IMR-90 (cell line): ENCODE measurements at regions not wholly inside any gene's neighbourhood (a gene's known extent, or its start where the extent isn't known, plus 50 kb on each side); places are given as distances from the start of the nearest gene placed in this dataset.

Experiments
- ATAC-seq: fragments of 200-7000 bp; cut with Tn5 transposase; 2 replicates; pipeline ENCODE4 v1.9.1; 2020; ENCODE audit warnings: low read depth, mild to moderate bottlenecking, moderate library complexity
- BruUV-seq: library from RNA; stranded (reverse); fragments of 400-500 nt; replicated peaks from 2 replicates; lab custom pipeline; 2021; lab: Mats Ljungman, UMichigan
- CTCF ChIA-PET: fragments of 300-600 bp; formaldehyde crosslinking; extraction: SDS; loops from one replicate; lab custom pipeline; 2021; ENCODE audit warnings: antibody characterized with exemption; lab: Yijun Ruan, JAX
- POLR2A ChIA-PET: fragments of 300-600 bp; sonication (Branson Sonifier 250); formaldehyde crosslinking; loops from one replicate; lab custom pipeline; 2022; ENCODE audit warnings: antibody characterized with exemption; ENCODE audit not compliant: unreplicated experiment; lab: Charles Lee
- DNase-seq: peaks from one replicate; pipeline ENCODE4 v3.0.0; 2013
- H2AFZ ChIP-seq: replicated peaks from 2 replicates; pipeline ENCODE3; 2013; ENCODE audit warnings: low read length, mild to moderate bottlenecking; ENCODE audit not compliant: poor library complexity
- H2AK5ac ChIP-seq: 2 replicates; pipeline ENCODE4 v1.6.1; 2013; ENCODE audit warnings: low read depth, low read length, inconsistent platforms
- H2AK9ac ChIP-seq: replicated peaks from 2 replicates; pipeline ENCODE3; 2013; ENCODE audit warnings: mild to moderate bottlenecking, low read depth, low read length, moderate library complexity; ENCODE audit not compliant: poor library complexity
- H2BK120ac ChIP-seq: 2 replicates; pipeline ENCODE4 v1.6.1; 2013; ENCODE audit warnings: low read depth, low read length, inconsistent platforms
- H2BK15ac ChIP-seq: 3 replicates; pipeline ENCODE4 v1.6.1; 2013; ENCODE audit warnings: low read depth, low read length, inconsistent platforms
- H2BK20ac ChIP-seq: 2 replicates; pipeline ENCODE4 v1.6.1; 2013; ENCODE audit warnings: low read depth, mild to moderate bottlenecking, inconsistent platforms, low read length, moderate library complexity
- H2BK5ac ChIP-seq: 2 replicates; pipeline ENCODE4 v1.6.1; 2013; ENCODE audit warnings: mild to moderate bottlenecking, low read depth, low read length, inconsistent platforms; ENCODE audit not compliant: poor library complexity, severe bottlenecking
- H3K14ac ChIP-seq: replicated peaks from 2 replicates; pipeline ENCODE4 v1.6.1; 2013; ENCODE audit warnings: low read depth, low read length, inconsistent platforms
- H3K18ac ChIP-seq: 2 replicates; pipeline ENCODE4 v1.6.1; 2013; ENCODE audit warnings: low read depth, low read length, control low read depth
- H3K23ac ChIP-seq: 2 replicates; pipeline ENCODE4 v1.6.1; 2013; ENCODE audit warnings: low read depth, low read length, inconsistent platforms
- H3K27ac ChIP-seq: 2 replicates; pipeline ENCODE4 v1.5.1; 2013; ENCODE audit warnings: mild to moderate bottlenecking, control low read depth, low read length; ENCODE audit not compliant: insufficient read depth
- H3K27me3 ChIP-seq: 2 replicates; pipeline ENCODE4 v1.6.1; 2013; ENCODE audit warnings: low read length; ENCODE audit not compliant: control insufficient read depth, insufficient read depth
- H3K36me3 ChIP-seq: 2 replicates; pipeline ENCODE4 v1.6.1; 2013; ENCODE audit warnings: low read length, mixed read lengths; ENCODE audit not compliant: control insufficient read depth, insufficient read depth
- H3K4ac ChIP-seq: 2 replicates; pipeline ENCODE4 v1.6.1; 2013; ENCODE audit warnings: low read depth, low read length, inconsistent platforms
- H3K4me1 ChIP-seq: 2 replicates; pipeline ENCODE4 v1.6.1; 2013; ENCODE audit warnings: low read length, mixed read lengths; ENCODE audit not compliant: control insufficient read depth, insufficient read depth
- H3K4me2 ChIP-seq: 2 replicates; pipeline ENCODE4 v1.6.1; 2013; ENCODE audit warnings: low read depth, mild to moderate bottlenecking, control low read depth, low read length, moderate library complexity
- H3K4me3 ChIP-seq: 2 replicates; pipeline ENCODE4 v1.5.1; 2013; ENCODE audit warnings: low read depth, mild to moderate bottlenecking, control low read depth, low read length, moderate library complexity; ENCODE audit not compliant: insufficient read depth
- H3K56ac ChIP-seq: 2 replicates; pipeline ENCODE4 v1.6.1; 2013; ENCODE audit warnings: low read length, inconsistent platforms; ENCODE audit not compliant: insufficient read depth; ENCODE audit errors: extremely low read depth
- H3K79me1 ChIP-seq, 2 experiments: 2 replicates each; pipeline ENCODE4 v1.6.1; 2013; ENCODE audit warnings: low read length in 2 of 2, inconsistent platforms in 1 of 2, low read depth in 1 of 2
- H3K9ac ChIP-seq: 2 replicates; pipeline ENCODE4 v1.6.1; 2013; ENCODE audit warnings: low read depth, low read length, control low read depth
- H3K9me1 ChIP-seq: 2 replicates; pipeline ENCODE4 v1.6.1; 2013; ENCODE audit warnings: low read length, inconsistent platforms; ENCODE audit not compliant: insufficient read depth
- H3K9me3 ChIP-seq: 2 replicates; pipeline ENCODE4 v1.6.1; 2013; ENCODE audit warnings: low read length; ENCODE audit not compliant: control insufficient read depth, insufficient read depth
- H4K20me1 ChIP-seq: 2 replicates; pipeline ENCODE4 v1.6.1; 2013; ENCODE audit warnings: low read length, inconsistent platforms; ENCODE audit not compliant: insufficient read depth
- H4K5ac ChIP-seq: 2 replicates; pipeline ENCODE4 v1.6.1; 2013; ENCODE audit warnings: mild to moderate bottlenecking, low read depth, low read length, control low read depth
- H4K8ac ChIP-seq, 2 experiments: 2 replicates each; pipeline ENCODE4 v1.6.1; 2013; ENCODE audit warnings: low read depth in 2 of 2, low read length in 2 of 2, control low read depth in 1 of 2, inconsistent platforms in 1 of 2
- H4K91ac ChIP-seq: 2 replicates; pipeline ENCODE4 v1.6.1; 2013; ENCODE audit warnings: low read depth, low read length, inconsistent platforms; ENCODE audit not compliant: insufficient read depth
- BHLHE40 ChIP-seq: fragments of 150-350 bp; IDR thresholded peaks from 2 replicates; pipeline ENCODE4 v1.6.1; 2016; ENCODE audit warnings: mild to moderate bottlenecking, low read depth, low read length
- CEBPB ChIP-seq: IDR thresholded peaks from 2 replicates; pipeline ENCODE4 v1.6.1; 2012; ENCODE audit warnings: low read depth, low read length, improper control_type of control experiment
- CHD1 ChIP-seq: IDR thresholded peaks from 2 replicates; pipeline ENCODE4 v1.6.1; 2012; ENCODE audit warnings: low read depth, low read length, improper control_type of control experiment
- FOS ChIP-seq: fragments of 150-350 bp; IDR thresholded peaks from 2 replicates; pipeline ENCODE4 v1.6.1; 2016; ENCODE audit warnings: low read depth, low read length
- MAFK ChIP-seq: IDR thresholded peaks from 2 replicates; pipeline ENCODE4 v1.6.1; 2012; ENCODE audit warnings: low read depth, low read length, improper control_type of control experiment
- MAZ ChIP-seq: IDR thresholded peaks from 2 replicates; pipeline ENCODE4 v1.6.1; 2012; ENCODE audit warnings: low read depth, mild to moderate bottlenecking, low read length, improper control_type of control experiment, moderate library complexity, borderline replicate concordance
- MXI1 ChIP-seq: IDR thresholded peaks from 2 replicates; pipeline ENCODE4 v1.6.1; 2012; ENCODE audit warnings: low read depth, mild to moderate bottlenecking, low read length, moderate library complexity, borderline replicate concordance
- NFE2L2 ChIP-seq: fragments of 150-350 bp; IDR thresholded peaks from 2 replicates; pipeline ENCODE4 v1.6.1; 2016; ENCODE audit warnings: low read depth, mild to moderate bottlenecking, low read length
- POLR2A ChIP-seq: IDR thresholded peaks from 2 replicates; pipeline ENCODE4 v1.6.1; 2012; ENCODE audit warnings: mild to moderate bottlenecking, low read depth, low read length
- RAD21 ChIP-seq: IDR thresholded peaks from 2 replicates; pipeline ENCODE4 v1.6.1; 2012; ENCODE audit warnings: low read length, improper control_type of control experiment
- RCOR1 ChIP-seq: IDR thresholded peaks from 2 replicates; pipeline ENCODE4 v1.6.1; 2012; ENCODE audit warnings: mild to moderate bottlenecking, low read length, improper control_type of control experiment; ENCODE audit not compliant: insufficient replicate concordance
- RFX5 ChIP-seq: IDR thresholded peaks from 2 replicates; pipeline ENCODE4 v1.8.0; 2012; ENCODE audit warnings: low read depth, mild to moderate bottlenecking, low read length, moderate library complexity
- SMC3 ChIP-seq: fragments of 150-350 bp; IDR thresholded peaks from 2 replicates; pipeline ENCODE4 v1.6.1; 2016; ENCODE audit warnings: low read depth, mild to moderate bottlenecking, antibody characterized with exemption, low read length, moderate library complexity
- dilution Hi-C: fragments of 300-500 bp; cut with HindIII; formaldehyde crosslinking; loops from one replicate; pipeline ENCODE4 v1.14.3; 2018; ENCODE audit warnings: low sequenced_read_pairs; ENCODE audit not compliant: unreplicated experiment
- in situ Hi-C: fragments of 300-500 bp; cut with MboI; formaldehyde crosslinking; loops from 3 replicates; pipeline ENCODE4 v1.14.3; 2019; ENCODE audit warnings: low sequenced_read_pairs, inconsistent platforms, mixed read lengths
- intact Hi-C: fragments of 100-400 bp; cut with micrococcal nuclease; formaldehyde crosslinking; loops from 2 replicates; pipeline ENCODE4 v1.10.0; 2022
- TF ChIP-seq, protein P1 (sequence below): fragments of 150-350 bp; IDR thresholded peaks from 2 replicates; pipeline ENCODE4 v1.6.1; 2017; ENCODE audit warnings: mild to moderate bottlenecking, antibody characterized with exemption, low read length, low read depth
- TF ChIP-seq, protein P2 (sequence below): fragments of 150-350 bp; IDR thresholded peaks from 2 replicates; pipeline ENCODE4 v1.6.1; 2016; ENCODE audit warnings: low read depth, mild to moderate bottlenecking, low read length, moderate library complexity, borderline replicate concordance
- TF ChIP-seq, protein P3 (sequence below): conservative IDR thresholded peaks from 2 replicates; pipeline ENCODE4 v1.5.1; 2012; ENCODE audit warnings: mild to moderate bottlenecking, low read depth, low read length, improper control_type of control experiment

DNA sequence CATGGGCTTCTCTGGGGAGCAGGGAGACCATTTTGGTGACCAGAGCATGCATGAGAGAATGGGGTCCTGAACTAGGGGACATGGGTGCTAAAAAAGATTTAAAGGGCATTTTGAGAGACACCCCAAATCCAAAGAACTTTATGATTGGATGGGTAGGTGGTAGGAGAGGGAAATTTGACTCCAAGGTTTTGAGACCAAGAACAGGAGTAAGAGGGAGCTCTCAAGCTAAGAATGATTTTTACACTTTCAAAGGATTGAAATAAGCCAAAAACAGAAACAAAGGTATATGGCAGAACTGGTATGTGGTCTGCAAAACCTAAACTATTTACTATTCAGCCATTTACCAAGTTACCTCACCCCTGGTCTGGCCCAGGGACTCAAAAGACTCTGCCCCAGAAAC is 318.2 kb upstream of the CLINT1 start:
- Histone ChIP-seq H3K4me3 (no peak overlapping the region), H2BK120ac (no peak overlapping the region), H3K9me1 (no peaks in the 10 kb centered on the region), H2AFZ (no peak overlapping the region), H3K23ac (no peak overlapping the region), H3K4me2 (no peak overlapping the region), H3K56ac (no peak overlapping the region), H3K9ac (no peak overlapping the region), H3K27me3 (no peaks in the 10 kb centered on the region; the same call in none of the 2 replicates), H3K36me3 (no peaks in the 10 kb centered on the region), H3K18ac (no peak overlapping the region), H4K8ac (no peak overlapping the region), H4K20me1 (no peaks in the 10 kb centered on the region), H2BK5ac (no peak overlapping the region), H2AK5ac (no peak overlapping the region), H3K9me3 (no peaks in the 10 kb centered on the region), H3K27ac (no peak overlapping the region), H3K79me1 (no peaks in the 10 kb centered on the region), H4K5ac (no peak overlapping the region), H2AK9ac (no peak overlapping the region), H3K4ac (no peak overlapping the region), H3K4me1 (no peaks in the 10 kb centered on the region), H4K91ac (no peak overlapping the region), H3K14ac (no peak overlapping the region), H2BK20ac (no peak overlapping the region), H2BK15ac (no peak overlapping the region)
- DNase-seq: no peak
- CTCF ChIA-PET: no interaction called here
- dilution Hi-C loops: no loop called here
- in situ Hi-C loops: no loop called here
- no peak for ATAC-seq
- TF ChIP-seq RAD21 (no peak), BHLHE40 (no peak), CHD1 (no peak), NFE2L2 (no peak), RCOR1 (no peak), RFX5 (no peak), CEBPB (no peak), POLR2A (no peak), MAZ (no peak), SMC3 (no peak), FOS (no peak), MXI1 (no peak), MAFK (no peak)
- TF ChIP-seq, protein P1, sequence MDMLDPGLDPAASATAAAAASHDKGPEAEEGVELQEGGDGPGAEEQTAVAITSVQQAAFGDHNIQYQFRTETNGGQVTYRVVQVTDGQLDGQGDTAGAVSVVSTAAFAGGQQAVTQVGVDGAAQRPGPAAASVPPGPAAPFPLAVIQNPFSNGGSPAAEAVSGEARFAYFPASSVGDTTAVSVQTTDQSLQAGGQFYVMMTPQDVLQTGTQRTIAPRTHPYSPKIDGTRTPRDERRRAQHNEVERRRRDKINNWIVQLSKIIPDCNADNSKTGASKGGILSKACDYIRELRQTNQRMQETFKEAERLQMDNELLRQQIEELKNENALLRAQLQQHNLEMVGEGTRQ: no peak
- TF ChIP-seq, protein P2, sequence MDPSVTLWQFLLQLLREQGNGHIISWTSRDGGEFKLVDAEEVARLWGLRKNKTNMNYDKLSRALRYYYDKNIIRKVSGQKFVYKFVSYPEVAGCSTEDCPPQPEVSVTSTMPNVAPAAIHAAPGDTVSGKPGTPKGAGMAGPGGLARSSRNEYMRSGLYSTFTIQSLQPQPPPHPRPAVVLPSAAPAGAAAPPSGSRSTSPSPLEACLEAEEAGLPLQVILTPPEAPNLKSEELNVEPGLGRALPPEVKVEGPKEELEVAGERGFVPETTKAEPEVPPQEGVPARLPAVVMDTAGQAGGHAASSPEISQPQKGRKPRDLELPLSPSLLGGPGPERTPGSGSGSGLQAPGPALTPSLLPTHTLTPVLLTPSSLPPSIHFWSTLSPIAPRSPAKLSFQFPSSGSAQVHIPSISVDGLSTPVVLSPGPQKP: no peak
- TF ChIP-seq, protein P3, sequence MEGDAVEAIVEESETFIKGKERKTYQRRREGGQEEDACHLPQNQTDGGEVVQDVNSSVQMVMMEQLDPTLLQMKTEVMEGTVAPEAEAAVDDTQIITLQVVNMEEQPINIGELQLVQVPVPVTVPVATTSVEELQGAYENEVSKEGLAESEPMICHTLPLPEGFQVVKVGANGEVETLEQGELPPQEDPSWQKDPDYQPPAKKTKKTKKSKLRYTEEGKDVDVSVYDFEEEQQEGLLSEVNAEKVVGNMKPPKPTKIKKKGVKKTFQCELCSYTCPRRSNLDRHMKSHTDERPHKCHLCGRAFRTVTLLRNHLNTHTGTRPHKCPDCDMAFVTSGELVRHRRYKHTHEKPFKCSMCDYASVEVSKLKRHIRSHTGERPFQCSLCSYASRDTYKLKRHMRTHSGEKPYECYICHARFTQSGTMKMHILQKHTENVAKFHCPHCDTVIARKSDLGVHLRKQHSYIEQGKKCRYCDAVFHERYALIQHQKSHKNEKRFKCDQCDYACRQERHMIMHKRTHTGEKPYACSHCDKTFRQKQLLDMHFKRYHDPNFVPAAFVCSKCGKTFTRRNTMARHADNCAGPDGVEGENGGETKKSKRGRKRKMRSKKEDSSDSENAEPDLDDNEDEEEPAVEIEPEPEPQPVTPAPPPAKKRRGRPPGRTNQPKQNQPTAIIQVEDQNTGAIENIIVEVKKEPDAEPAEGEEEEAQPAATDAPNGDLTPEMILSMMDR: no peak
- POLR2A ChIA-PET: no interaction called here
- intact Hi-C loops: loop anchor here (10.0 kb wide), 1 partner anchor 362 kb away; no protein-coding TSS in a partner anchor
- no TSS peak for BruUV-seq
